Hematopoietic multipotent progenitor cell (in vitro differentiated cells): ENCODE measurements at regions not wholly inside any gene's neighbourhood (a gene's known extent, or its start where the extent isn't known, plus 50 kb on each side); places are given as distances from the start of the nearest gene placed in this dataset.
"Not testable (repeated sequence)": the region's sequence is repeated elsewhere in the genome, so short reads cannot be mapped to it uniquely, and the experiment has no call there.

Experiments
- DNase-seq, 3 donors: peaks; one replicate each; pipeline ENCODE4 v3.0.0-alpha.2; 2011 to 2015; ENCODE audit warnings: low read depth in 2 of 3, low spot score in 2 of 3

- DNase-seq, result no peak
Measured at GRCh38 chr9:82115900-82116299, 127.3 kb downstream of the SPATA31D1 start.

GRCh38 chr9:82116556-82116955 is 128.0 kb downstream of the SPATA31D1 start:
- no peak for DNase-seq

GRCh38 chr9:82117026-82117811 is 128.6 kb downstream of the SPATA31D1 start:
- DNase-seq, result no peak

GRCh38 chr9:82122731-82123130 is 134.2 kb downstream of the SPATA31D1 start:
- no peak for DNase-seq

DNA sequence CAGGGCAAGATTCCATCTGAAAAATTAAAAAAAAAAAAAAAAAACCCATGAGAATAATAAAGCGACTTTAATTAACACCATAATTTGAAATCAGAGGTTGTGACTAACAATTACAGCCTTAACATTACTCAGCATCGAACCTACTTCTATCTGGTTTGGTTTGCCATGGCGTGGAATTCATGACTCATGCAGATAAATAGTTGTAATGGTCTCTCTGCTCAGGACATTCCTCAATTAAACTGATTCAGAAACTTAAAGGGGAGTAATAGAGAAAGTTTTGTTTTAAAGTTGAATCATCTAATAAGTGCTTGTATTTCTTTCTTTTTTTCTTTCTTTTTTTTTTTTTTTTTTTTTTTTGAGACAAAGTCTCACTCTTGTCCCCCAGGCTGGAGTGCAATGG is 135.5 kb downstream of the SPATA31D1 start:
- DNase-seq, result no peak

GRCh38 chr9:82126256-82126655 is 137.7 kb downstream of the SPATA31D1 start:
- DNase-seq, result no peak

DNA sequence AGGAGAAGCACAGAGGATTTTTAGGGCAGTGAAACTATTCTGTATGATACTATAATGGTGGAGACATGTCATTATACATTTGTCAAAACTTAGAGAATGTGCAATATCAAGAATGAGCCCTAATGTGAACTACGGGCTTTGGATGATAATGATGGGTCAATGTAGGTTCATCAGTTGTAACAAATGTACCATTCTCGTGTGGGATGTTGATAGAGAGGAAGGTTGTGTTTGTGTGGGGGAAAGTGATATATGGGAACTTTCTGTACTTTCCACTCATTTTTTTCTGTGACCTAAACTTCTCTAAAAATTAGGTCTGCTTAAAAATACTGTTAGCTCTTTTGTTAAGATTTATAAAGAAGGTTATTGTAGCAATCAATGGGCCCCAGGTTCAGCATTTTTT is 138.9 kb downstream of the SPATA31D1 start:
- DNase-seq, result no peak

- peak in 2 of 3 donors; percentile 9 to 17 for DNase-seq
Measured at GRCh38 chr9:82128011-82128696, 139.6 kb downstream of the SPATA31D1 start.

GRCh38 chr9:82129708-82130107 is 141.1 kb downstream of the SPATA31D1 start:
- DNase-seq, result no peak

DNA sequence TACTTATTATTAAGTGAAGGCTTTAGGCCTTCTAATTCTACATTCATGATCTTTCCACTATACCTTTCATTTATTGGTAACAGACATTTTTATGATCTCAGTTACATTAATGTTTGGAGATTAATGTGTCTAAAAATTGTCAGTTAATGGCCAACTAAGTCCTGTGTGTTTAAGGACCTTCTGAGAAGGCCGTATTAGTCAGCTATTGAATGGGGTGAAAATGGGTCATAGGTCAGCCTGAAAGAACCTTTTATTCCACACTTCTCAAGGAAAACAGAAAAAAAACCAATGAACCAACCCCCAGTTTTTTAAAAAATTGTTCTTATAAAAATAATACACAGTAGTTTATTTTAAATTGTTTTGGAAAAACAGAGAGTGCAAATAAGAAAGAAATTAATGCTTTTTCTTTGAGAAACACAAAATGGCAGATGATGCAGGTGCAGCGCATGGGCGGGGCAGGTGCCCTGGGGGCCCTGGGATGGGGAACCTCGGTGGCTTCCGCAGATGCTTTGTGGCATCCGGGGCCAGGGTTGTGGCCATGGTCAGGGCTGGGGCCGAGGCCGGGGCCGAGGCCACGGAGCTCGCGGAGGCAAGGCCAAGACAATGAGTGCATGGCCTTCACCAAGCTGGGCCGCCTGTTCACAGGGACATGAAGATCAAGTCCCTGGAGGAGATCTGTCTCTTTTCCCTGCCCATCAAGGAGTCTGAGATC is 141.9 kb downstream of the SPATA31D1 start:
- DNase-seq, result no peak

DNA sequence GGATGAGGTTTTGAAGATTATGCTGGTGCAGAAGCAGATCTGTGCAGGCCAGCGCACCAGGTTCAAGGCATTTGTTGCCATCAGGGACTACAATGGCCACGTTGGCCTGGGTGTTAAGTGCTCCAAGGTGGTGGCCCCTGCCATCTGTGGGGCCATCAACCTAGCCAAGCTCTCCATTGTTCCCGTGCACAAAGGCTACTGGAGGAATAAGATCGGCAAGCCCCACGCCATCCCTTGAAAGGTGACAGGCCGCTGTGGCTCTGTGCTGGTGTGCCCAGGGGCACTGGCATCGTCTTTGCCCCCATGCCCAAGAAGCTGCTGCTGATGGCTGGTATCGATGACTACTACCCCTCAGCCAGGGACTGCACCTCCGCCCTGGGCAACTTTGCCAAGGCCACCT is 142.5 kb downstream of the SPATA31D1 start:
- DNase-seq, result no peak

DNA sequence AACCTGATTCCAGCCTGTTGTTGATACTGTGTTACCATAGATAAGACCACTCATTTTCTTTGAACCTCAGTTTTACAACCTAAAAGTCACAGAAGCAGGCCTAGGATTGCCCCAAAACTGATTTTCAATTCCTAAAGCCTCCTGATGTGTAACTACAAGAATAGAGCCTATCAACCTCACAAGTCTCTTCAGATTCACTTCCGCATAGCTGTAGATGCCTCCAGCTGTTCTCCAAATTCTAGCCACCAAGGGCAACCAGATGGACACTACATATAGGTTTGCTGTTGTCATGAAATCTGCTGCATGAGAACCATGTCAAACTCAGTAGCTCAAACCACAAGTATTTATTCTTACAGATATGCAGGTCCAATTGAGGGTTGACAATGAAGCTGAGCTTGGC is 143.5 kb downstream of the SPATA31D1 start:
- DNase-seq, result no peak

- DNase-seq, result no peak
Measured at GRCh38 chr9:82134010-82134409, 145.4 kb downstream of the SPATA31D1 start.

DNA sequence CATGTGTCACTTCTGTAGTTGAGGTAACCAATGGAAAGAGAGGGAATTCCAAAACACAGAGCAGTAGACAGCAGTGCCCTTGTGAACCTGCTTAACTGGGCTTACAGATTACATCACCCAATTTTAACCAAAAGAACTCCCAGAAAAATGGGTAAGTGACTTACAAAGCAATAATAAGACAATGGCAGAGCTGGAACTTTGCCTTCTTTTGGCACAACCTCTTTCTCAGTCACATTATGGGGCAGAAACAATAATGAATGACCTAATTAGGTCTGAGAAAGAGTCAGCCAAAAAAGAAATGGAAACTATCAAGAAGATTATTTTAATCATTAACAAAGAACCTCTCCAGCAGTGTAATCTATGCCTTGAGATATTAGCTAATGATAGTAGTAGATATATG is 146.5 kb downstream of the SPATA31D1 start:
- DNase-seq, result no peak

DNA sequence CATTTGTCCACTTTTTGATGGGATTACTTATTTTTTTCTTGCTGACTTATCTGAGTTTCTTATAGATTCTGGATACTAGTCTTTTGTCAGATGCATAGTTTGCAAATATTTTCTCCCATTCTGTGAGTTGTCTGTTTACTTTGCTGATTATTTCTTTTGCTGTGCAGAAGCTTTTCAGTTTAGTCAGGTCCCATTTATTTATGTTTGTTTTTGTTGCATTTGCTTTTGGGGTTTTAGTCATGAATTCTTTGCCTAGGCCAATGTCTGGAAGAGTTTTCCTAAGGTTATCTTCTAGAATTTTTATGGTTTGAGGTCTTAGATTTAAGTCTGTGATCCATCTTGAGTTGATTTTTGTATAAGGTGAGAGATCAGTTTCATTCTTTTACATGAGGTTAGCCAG is 149.5 kb downstream of the SPATA31D1 start:
- DNase-seq, result not testable (repeated sequence)

GRCh38 chr9:82140471-82140870 is 151.9 kb downstream of the SPATA31D1 start:
- no peak for DNase-seq

DNA sequence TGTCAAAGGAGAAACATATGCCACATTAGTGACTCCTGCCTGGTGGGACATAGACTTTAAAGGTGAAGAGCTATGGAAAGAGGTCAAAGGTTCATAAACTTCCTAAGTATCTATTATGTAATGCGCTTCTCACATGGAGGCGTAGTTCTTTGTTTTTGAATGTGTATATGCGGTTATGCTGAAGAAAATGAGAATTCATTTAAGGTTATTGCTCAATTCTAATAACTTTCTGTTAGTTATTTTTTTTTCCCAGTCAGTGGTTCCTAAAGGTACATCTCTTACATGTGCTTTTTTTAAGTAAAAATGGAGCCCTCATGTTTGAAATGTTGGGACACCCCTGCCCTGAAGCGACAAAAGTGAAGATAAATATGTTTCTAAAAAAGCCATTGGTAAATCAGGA is 156.2 kb downstream of the SPATA31D1 start:
- no peak for DNase-seq

DNA sequence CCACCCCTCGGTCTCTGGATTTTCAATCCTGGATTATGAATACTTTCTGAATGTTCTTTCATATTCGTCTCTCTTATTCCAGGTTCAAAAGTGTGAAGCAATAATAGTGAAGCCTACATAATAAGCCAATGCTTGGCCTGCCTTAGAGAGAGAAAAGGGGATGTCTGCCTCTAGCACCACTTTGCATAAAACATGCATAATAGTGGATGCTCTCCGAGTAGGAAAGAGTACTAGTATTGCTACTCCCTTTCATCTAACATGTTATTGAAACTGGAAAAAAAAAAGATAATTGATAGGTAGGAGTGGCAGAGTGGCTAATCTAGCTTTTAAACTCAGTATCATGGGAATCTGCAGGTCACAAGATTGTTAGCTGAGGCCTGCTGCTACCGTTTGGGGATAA is 158.1 kb downstream of the SPATA31D1 start:
- no peak for DNase-seq

DNA sequence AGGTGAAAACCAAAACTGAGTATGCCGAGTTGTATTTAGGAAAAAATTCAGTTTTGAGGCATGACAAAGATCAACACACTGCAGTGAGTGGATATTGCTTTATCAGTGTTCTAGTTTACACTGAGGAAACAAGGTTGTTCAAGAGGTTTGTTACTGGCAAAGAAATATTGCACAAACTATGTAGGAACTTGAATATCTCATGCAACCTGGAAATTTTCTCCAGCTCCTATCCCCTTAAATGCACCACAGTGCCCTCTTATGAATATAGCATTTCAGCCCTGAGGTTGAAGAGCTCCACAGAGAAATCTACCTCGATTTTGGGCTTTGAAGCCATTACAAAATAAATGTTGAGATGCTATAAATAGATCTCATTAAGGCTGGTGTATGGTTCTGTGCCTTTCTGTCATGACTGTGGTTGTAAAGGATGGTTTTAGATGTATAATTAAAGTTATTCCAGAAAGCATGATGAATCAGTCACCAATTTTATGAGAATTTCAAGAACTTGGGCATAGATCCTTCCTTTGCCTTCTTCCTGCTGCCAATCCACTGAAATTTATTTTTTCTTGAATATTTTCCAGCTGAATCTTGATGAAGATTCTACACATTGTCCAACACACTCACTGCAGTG is 159.3 kb downstream of the SPATA31D1 start:
- DNase-seq, result no peak

DNA sequence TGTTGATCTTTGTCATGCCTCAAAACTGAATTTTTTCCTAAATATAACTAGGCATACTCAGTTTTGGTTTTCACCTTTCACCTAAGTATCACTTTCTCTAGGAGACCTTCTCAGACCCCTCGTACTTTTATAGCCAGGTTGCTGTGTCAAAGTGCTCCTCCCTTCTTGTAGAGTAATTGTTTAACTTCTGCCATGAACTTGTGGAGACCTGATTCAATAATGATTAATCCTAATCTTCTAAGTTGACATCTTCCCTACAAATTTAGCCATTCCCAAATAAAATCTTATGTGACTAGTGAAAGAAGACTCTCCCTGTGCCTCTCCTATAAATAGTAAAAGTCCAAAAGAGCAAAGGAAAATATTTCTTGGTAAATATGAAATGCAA is 159.8 kb downstream of the SPATA31D1 start:
- no peak for DNase-seq

DNA sequence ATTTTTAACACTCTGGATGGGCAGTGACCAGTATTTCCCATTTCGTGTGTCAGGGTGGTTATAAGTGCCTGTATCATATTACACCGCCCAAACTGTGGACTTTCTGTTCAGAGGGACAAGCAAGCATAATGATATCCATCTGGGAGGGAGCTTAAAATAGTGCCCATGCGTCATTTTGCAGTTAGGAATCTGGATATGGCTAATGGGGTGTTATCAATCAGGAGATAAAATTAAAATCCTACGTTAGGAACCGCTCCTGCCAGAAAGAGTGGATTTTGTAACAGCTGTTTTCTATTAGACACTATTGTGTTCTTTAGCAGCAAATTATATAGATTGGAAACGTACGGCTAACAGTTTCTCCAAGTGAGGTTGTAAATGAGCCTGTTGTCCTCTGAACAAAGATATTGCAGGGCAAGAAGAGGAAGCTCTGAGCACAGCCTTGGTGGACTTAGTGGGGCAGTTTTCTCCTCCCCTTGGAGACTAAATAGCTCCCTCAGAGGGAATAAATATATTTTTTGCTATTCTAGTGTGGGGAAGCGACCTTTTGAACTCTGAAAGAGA is 160.4 kb downstream of the SPATA31D1 start:
- no peak for DNase-seq
